Liver (tissue), 8 donors: ENCODE measurements at regions not wholly inside any gene's neighbourhood (a gene's known extent, or its start where the extent isn't known, plus 50 kb on each side); places are given as distances from the start of the nearest gene placed in this dataset.

ENCODE experiments used
- DNase-seq: peaks from one replicate; pipeline ENCODE4 v3.0.0-alpha.2; 2017; ENCODE audit warnings: low spot score
- H3K27ac ChIP-seq, 2 donors: one replicate each; pipeline ENCODE4 v1.7.0; 2013; ENCODE audit warnings: inconsistent platforms in 2 of 2, low read length in 2 of 2, control low read depth in 1 of 2, low read depth in 1 of 2, mild to moderate bottlenecking in 1 of 2
- H3K27me3 ChIP-seq, 4 donors: one replicate each; pipeline versions ENCODE4 v1.6.1 to v1.7.0; 2013; ENCODE audit warnings: low read length in 3 of 4, inconsistent platforms in 1 of 4, mild to moderate bottlenecking in 1 of 4, moderate library complexity in 1 of 4; ENCODE audit not compliant: control insufficient read depth in 4 of 4, insufficient read depth in 4 of 4
- H3K36me3 ChIP-seq, 4 donors: one replicate each; pipeline versions ENCODE4 v1.6.1 to v1.7.0; 2013; ENCODE audit warnings: low read length in 3 of 4, mild to moderate bottlenecking in 3 of 4, low read depth in 1 of 4, moderate library complexity in 1 of 4; ENCODE audit not compliant: control insufficient read depth in 4 of 4, insufficient read depth in 3 of 4
- H3K4me1 ChIP-seq, 4 donors: one replicate each; pipeline versions ENCODE4 v1.6.1 to v1.7.0; 2013; ENCODE audit warnings: low read length in 3 of 4, mild to moderate bottlenecking in 3 of 4, moderate library complexity in 1 of 4; ENCODE audit not compliant: control insufficient read depth in 4 of 4, insufficient read depth in 4 of 4
- H3K4me3 ChIP-seq, 3 donors: one replicate each; pipeline versions ENCODE4 v1.6.1 to v1.7.0; 2013; ENCODE audit warnings: low read length in 3 of 3, control low read depth in 1 of 3, low read depth in 1 of 3, mild to moderate bottlenecking in 1 of 3
- H3K9ac ChIP-seq, 2 donors: one replicate each; pipeline ENCODE4 v1.7.0; 2013; ENCODE audit warnings: low read length in 2 of 2, mild to moderate bottlenecking in 2 of 2, moderate library complexity in 2 of 2, control low read depth in 1 of 2, low read depth in 1 of 2
- H3K9me3 ChIP-seq, 4 donors: one replicate each; pipeline versions ENCODE4 v1.6.1 to v1.7.0; 2013; ENCODE audit warnings: low read length in 3 of 4; ENCODE audit not compliant: control insufficient read depth in 4 of 4
- EGR1 ChIP-seq, 2 donors: IDR thresholded peaks; 2 replicates each; pipeline ENCODE4 v1.6.1; 2016 to 2018; ENCODE audit warnings: antibody characterized with exemption in 2 of 2, low read depth in 2 of 2
- FOXA1 ChIP-seq: IDR thresholded peaks from 2 replicates; pipeline ENCODE4 v1.6.1; 2016; ENCODE audit warnings: antibody characterized with exemption
- FOXA2 ChIP-seq: IDR thresholded peaks from 2 replicates; pipeline ENCODE4 v1.6.1; 2016; ENCODE audit warnings: antibody characterized with exemption
- GABPA ChIP-seq, 2 donors: IDR thresholded peaks in 1 of 2; conservative IDR thresholded peaks in 1 of 2; 2 replicates each; pipeline ENCODE4 v1.6.1; 2016; ENCODE audit warnings: antibody characterized with exemption in 2 of 2, mild to moderate bottlenecking in 1 of 2, moderate library complexity in 1 of 2
- HNF4A ChIP-seq, 2 donors: conservative IDR thresholded peaks; 2 replicates each; pipeline ENCODE4 v1.6.1; 2016; ENCODE audit warnings: antibody characterized with exemption in 2 of 2, mild to moderate bottlenecking in 2 of 2
- HNF4G ChIP-seq: IDR thresholded peaks from 2 replicates; pipeline ENCODE4 v1.6.1; 2016; ENCODE audit warnings: antibody characterized with exemption
- JUND ChIP-seq, 2 donors: IDR thresholded peaks; 2 replicates each; pipeline ENCODE4 v1.6.1; 2016; ENCODE audit warnings: antibody characterized with exemption in 2 of 2
- NR2F2 ChIP-seq: IDR thresholded peaks from 2 replicates; pipeline ENCODE4 v1.6.1; 2016; ENCODE audit warnings: antibody characterized with exemption
- RAD21 ChIP-seq, 2 donors: IDR thresholded peaks; 2 replicates each; pipeline ENCODE4 v1.6.1; 2016; ENCODE audit warnings: antibody characterized with exemption in 2 of 2, mild to moderate bottlenecking in 2 of 2
- RXRA ChIP-seq, 2 donors: IDR thresholded peaks; 2 replicates each; pipeline ENCODE4 v1.6.1; 2017 to 2018; ENCODE audit warnings: antibody characterized with exemption in 2 of 2, mild to moderate bottlenecking in 1 of 2
- SP1 ChIP-seq: IDR thresholded peaks from 2 replicates; pipeline ENCODE4 v1.6.1; 2018; ENCODE audit warnings: antibody characterized with exemption, mild to moderate bottlenecking
- TAF1 ChIP-seq: conservative IDR thresholded peaks from 2 replicates; pipeline ENCODE4 v1.6.1; 2016; ENCODE audit warnings: antibody characterized with exemption, mild to moderate bottlenecking
- YY1 ChIP-seq: IDR thresholded peaks from 2 replicates; pipeline ENCODE4 v1.6.1; 2016; ENCODE audit warnings: antibody characterized with exemption, mild to moderate bottlenecking
- WGBS: extraction: QIAGEN DNeasy Blood & Tissue Kit; methylation state at CpG from one replicate; pipeline ENCODE4 v1.1.7; 2013; 5-methylcytosine and 5-hydroxymethylcytosine counted together
- TF ChIP-seq, protein P1 (sequence below): IDR thresholded peaks from 2 replicates; pipeline ENCODE4 v1.6.1; 2016; ENCODE audit warnings: antibody characterized with exemption, mild to moderate bottlenecking
- TF ChIP-seq, protein P2 (sequence below): IDR thresholded peaks from 2 replicates; pipeline ENCODE4 v1.6.1; 2016; ENCODE audit warnings: antibody characterized with exemption
- TF ChIP-seq, protein P3 (sequence below): fragments of 150-350 bp; IDR thresholded peaks from 2 replicates; pipeline ENCODE4 v1.5.1; 2017; ENCODE audit warnings: improper control_type of control experiment, low read depth, low read length; ENCODE audit not compliant: missing input control
- TF ChIP-seq, protein P4 (sequence below): IDR thresholded peaks from 2 replicates; pipeline ENCODE4 v1.6.1; 2016; ENCODE audit warnings: antibody characterized with exemption
- TF ChIP-seq, protein P5 (sequence below): IDR thresholded peaks from 2 replicates; pipeline ENCODE4 v1.6.1; 2016; ENCODE audit warnings: antibody characterized with exemption
- donor health status: healthy.
- donor health status: healthy.
- donor health status: healthy.
- donor health status: healthy.
- donor health status: healthy.

DNA sequence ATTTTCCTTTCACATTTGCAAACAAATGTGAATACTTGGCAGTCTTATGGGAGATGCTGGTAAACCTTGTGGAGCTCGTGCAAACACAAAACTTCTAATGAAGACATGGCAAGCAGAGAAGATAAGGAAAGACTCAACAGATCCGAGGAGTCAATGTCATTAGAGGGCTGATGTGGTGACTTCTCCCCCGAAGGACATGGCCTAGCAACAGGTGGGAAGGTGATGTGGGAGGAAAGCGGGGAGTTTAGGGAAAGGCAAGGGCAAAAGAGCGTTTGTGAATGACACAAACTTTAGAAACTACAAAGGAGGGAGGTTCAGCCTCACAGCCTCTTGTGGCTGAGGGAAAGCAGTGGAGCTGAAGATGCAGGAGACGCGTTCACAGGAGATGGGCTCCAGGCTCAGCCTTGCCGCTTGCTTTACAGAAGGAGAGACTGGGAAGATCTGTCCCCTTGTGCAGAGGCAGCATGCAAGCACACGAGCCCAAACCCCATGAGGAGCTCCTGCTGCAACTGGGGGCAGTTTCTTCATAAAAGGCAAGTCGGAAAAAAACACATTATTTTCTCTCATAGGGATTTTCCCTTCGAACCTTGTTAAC, 86.6 kb downstream of the SOWAHC start:
- peak overlapping the region; percentile 35 to 44 for H3K27ac ChIP-seq
- no peak overlapping the region for H3K4me3 ChIP-seq
- H3K36me3 ChIP-seq, result no peaks in the 10 kb centered on the region
- H3K9me3 ChIP-seq, result no peaks in the 10 kb centered on the region
- no peak for DNase-seq
- no peaks in the 10 kb centered on the region for H3K27me3 ChIP-seq
- H3K4me1 ChIP-seq, result peaks cover 0 to 4% (median 2%) of the 10 kb centered on the region in 4 donors
- no peak overlapping the region for H3K9ac ChIP-seq
- 77% methylated on average over 11 of the region's 11 CpGs for WGBS
- no peak for TF ChIP-seq EGR1 (IDR thresholded peaks at IDR 0.05; ENCODE audit: low read depth in 2 of 2)
- TF ChIP-seq, protein P1, sequence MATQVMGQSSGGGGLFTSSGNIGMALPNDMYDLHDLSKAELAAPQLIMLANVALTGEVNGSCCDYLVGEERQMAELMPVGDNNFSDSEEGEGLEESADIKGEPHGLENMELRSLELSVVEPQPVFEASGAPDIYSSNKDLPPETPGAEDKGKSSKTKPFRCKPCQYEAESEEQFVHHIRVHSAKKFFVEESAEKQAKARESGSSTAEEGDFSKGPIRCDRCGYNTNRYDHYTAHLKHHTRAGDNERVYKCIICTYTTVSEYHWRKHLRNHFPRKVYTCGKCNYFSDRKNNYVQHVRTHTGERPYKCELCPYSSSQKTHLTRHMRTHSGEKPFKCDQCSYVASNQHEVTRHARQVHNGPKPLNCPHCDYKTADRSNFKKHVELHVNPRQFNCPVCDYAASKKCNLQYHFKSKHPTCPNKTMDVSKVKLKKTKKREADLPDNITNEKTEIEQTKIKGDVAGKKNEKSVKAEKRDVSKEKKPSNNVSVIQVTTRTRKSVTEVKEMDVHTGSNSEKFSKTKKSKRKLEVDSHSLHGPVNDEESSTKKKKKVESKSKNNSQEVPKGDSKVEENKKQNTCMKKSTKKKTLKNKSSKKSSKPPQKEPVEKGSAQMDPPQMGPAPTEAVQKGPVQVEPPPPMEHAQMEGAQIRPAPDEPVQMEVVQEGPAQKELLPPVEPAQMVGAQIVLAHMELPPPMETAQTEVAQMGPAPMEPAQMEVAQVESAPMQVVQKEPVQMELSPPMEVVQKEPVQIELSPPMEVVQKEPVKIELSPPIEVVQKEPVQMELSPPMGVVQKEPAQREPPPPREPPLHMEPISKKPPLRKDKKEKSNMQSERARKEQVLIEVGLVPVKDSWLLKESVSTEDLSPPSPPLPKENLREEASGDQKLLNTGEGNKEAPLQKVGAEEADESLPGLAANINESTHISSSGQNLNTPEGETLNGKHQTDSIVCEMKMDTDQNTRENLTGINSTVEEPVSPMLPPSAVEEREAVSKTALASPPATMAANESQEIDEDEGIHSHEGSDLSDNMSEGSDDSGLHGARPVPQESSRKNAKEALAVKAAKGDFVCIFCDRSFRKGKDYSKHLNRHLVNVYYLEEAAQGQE, result no peak
- no peak for TF ChIP-seq RXRA (IDR thresholded peaks at IDR 0.05)
- no peak for TF ChIP-seq JUND (IDR thresholded peaks at IDR 0.05)
- TF ChIP-seq FOXA2, result no peak
- no peak for TF ChIP-seq GABPA (IDR thresholded peaks at IDR 0.05 in 1 of 2, conservative IDR thresholded peaks at IDR 0.05 in 1 of 2)
- TF ChIP-seq RAD21 (IDR thresholded peaks at IDR 0.05), result no peak
- no peak for TF ChIP-seq NR2F2

DNA sequence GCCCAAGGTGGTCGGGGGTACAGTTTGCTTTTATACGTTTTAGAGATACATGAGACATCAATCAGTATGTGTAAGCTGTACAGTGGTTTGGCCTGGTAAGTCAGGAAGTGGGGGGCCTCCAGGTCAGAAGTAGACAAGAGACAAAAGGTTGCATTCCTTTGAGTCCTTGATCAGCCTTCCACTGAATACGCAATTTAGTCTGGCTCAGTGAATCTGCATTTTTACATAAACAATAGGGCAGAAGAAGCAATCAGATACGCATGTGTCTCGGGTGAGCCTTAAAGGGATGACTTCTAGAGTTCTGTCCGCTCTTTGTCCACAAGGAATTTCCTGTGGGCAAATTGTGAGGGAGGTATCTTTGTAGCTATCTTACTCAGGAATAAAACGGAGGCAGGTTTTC, 87.2 kb downstream of the SOWAHC start:
- DNase-seq, result no peak
- Histone ChIP-seq H3K4me1 (peaks cover 0 to 4% (median 2%) of the 10 kb centered on the region in 4 donors), H3K36me3 (no peaks in the 10 kb centered on the region), H3K27ac (no peak overlapping the region), H3K9me3 (no peaks in the 10 kb centered on the region), H3K9ac (no peak overlapping the region), H3K27me3 (no peaks in the 10 kb centered on the region), H3K4me3 (no peak overlapping the region)
- 81% methylated on average over 7 of the region's 7 CpGs for WGBS
- TF ChIP-seq, protein P2, sequence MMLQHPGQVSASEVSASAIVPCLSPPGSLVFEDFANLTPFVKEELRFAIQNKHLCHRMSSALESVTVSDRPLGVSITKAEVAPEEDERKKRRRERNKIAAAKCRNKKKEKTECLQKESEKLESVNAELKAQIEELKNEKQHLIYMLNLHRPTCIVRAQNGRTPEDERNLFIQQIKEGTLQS, result no peak
- no peak for TF ChIP-seq FOXA1
- no peak for TF ChIP-seq RXRA (IDR thresholded peaks at IDR 0.05)
- TF ChIP-seq YY1, result no peak
- TF ChIP-seq, protein P1, result no peak
- no peak for TF ChIP-seq GABPA (IDR thresholded peaks at IDR 0.05 in 1 of 2, conservative IDR thresholded peaks at IDR 0.05 in 1 of 2)
- no peak for TF ChIP-seq EGR1 (IDR thresholded peaks at IDR 0.05; ENCODE audit: low read depth in 2 of 2)
- TF ChIP-seq TAF1, result no peak
- TF ChIP-seq, protein P3, sequence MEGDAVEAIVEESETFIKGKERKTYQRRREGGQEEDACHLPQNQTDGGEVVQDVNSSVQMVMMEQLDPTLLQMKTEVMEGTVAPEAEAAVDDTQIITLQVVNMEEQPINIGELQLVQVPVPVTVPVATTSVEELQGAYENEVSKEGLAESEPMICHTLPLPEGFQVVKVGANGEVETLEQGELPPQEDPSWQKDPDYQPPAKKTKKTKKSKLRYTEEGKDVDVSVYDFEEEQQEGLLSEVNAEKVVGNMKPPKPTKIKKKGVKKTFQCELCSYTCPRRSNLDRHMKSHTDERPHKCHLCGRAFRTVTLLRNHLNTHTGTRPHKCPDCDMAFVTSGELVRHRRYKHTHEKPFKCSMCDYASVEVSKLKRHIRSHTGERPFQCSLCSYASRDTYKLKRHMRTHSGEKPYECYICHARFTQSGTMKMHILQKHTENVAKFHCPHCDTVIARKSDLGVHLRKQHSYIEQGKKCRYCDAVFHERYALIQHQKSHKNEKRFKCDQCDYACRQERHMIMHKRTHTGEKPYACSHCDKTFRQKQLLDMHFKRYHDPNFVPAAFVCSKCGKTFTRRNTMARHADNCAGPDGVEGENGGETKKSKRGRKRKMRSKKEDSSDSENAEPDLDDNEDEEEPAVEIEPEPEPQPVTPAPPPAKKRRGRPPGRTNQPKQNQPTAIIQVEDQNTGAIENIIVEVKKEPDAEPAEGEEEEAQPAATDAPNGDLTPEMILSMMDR, result no peak
- TF ChIP-seq FOXA2, result no peak
- no peak for TF ChIP-seq HNF4A (conservative IDR thresholded peaks at IDR 0.05)
- TF ChIP-seq, protein P4, sequence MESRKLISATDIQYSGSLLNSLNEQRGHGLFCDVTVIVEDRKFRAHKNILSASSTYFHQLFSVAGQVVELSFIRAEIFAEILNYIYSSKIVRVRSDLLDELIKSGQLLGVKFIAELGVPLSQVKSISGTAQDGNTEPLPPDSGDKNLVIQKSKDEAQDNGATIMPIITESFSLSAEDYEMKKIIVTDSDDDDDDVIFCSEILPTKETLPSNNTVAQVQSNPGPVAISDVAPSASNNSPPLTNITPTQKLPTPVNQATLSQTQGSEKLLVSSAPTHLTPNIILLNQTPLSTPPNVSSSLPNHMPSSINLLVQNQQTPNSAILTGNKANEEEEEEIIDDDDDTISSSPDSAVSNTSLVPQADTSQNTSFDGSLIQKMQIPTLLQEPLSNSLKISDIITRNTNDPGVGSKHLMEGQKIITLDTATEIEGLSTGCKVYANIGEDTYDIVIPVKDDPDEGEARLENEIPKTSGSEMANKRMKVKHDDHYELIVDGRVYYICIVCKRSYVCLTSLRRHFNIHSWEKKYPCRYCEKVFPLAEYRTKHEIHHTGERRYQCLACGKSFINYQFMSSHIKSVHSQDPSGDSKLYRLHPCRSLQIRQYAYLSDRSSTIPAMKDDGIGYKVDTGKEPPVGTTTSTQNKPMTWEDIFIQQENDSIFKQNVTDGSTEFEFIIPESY, result no peak
- TF ChIP-seq JUND (IDR thresholded peaks at IDR 0.05), result no peak
- TF ChIP-seq, protein P5, sequence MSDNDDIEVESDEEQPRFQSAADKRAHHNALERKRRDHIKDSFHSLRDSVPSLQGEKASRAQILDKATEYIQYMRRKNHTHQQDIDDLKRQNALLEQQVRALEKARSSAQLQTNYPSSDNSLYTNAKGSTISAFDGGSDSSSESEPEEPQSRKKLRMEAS, result no peak
- no peak for TF ChIP-seq HNF4G
- no peak for TF ChIP-seq NR2F2
- TF ChIP-seq SP1, result no peak
- TF ChIP-seq RAD21 (IDR thresholded peaks at IDR 0.05), result no peak
